HG03565 (cell line): ENCODE measurements at regions not wholly inside any gene's neighbourhood (a gene's known extent, or its start where the extent isn't known, plus 50 kb on each side); places are given as distances from the start of the nearest gene placed in this dataset.
"Not testable (repeated sequence)": the region's sequence is repeated elsewhere in the genome, so short reads cannot be mapped to it uniquely, and the experiment has no call there.

Experiments used
- ATAC-seq: cut with Tn5 transposase; IDR thresholded peaks from one replicate; pipeline ENCODE4 v1.9.1; 2021; ENCODE audit warnings: mild to moderate bottlenecking, moderate library complexity; ENCODE audit not compliant: unreplicated experiment

DNA sequence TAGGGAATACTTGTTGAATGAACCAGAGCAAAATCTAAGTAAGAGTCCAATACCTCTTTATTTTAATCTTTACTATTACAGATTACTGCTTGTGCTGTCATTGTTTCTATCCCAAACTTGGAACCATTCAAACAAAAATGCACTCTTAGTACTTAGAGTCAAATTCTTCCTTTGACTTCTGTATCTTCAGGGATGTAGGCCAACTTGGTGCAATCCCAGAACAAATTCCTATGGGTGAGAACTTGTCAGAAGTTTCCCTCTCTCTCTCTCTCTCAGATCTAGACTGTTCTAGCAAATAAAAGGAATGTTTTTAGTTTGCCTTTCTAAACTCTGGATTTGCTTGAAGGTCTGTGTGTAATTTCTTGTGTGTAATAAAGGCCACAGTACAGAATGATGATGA is 329.0 kb upstream of the TMTC4 start:
- no peak for ATAC-seq

DNA sequence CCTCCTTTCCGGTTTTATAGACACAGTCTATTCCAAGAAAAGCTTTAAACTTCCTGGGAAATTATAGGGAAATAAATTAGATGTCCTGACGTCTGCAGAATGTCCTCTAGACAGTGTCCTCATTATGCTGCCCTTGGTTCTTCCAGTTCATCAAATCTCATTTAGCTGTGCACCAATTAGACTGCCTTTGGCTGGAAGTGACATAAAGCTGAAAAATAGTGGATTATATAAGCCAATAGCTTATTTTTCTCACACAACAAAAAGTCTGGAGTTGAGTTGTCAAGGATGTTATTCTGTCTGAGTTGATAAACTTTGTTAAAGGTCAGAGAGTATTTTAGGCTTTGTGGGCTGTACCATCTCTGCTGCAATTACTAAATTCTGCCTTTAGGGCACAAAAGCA is 314.8 kb upstream of the TMTC4 start:
- no peak for ATAC-seq

DNA sequence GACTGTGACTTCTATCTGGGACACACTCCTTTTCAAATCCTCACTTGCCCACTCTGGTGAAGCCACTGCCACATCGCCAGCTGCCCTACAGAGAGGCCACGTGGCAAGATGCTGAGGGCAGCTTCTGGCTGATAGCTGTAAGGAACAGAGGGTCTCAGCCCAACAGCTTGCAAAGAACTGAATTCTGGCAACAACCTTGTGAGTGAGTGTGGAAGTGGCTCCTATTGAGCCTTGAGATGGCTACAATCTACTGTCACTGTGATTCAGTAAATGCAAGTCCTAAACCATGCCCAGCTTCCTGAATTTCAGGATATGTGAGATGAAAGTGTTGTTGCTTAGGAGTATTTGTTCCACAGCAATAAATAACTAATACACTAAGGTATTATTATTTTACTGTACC is 314.3 kb upstream of the TMTC4 start:
- no peak for ATAC-seq

DNA sequence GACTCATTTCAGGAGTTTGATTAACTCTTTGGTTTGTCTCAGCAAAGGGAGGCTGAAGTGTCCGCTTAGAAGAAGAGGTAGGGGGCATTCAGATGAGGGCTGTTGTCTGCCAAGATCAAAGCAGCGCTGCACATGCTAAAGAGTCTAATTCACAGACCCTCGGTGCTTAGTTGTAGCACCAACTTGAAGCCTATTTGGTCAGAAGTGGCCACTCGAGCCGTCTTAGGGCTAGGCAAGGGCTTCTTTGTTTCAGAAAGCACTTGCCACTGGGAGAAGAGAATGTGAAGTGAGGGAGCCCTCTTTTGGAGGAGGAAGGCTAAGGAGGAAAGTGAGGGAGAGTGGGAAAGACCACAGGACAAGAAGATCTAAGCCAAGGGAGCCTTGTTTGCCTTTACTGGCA is 313.4 kb upstream of the TMTC4 start:
- ATAC-seq: no peak

DNA sequence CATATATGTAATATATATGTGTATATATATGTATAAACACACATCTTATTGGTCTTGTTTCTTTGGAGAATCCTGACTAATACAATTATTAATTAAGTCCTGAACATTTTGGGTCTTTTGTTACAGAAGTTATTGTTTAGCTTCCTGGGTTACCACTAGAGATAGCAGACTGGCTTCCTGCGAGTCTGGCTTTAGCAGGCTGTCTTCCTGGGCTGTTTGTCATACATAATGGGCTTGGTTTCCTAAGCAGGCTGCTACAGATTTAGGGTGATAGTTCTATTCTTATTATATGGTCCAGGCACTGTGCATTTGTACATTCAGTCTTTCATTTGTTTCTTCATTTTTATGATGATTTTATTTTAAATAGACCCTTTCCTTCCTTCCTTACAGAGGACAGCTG is 312.0 kb upstream of the TMTC4 start:
- ATAC-seq: no peak

DNA sequence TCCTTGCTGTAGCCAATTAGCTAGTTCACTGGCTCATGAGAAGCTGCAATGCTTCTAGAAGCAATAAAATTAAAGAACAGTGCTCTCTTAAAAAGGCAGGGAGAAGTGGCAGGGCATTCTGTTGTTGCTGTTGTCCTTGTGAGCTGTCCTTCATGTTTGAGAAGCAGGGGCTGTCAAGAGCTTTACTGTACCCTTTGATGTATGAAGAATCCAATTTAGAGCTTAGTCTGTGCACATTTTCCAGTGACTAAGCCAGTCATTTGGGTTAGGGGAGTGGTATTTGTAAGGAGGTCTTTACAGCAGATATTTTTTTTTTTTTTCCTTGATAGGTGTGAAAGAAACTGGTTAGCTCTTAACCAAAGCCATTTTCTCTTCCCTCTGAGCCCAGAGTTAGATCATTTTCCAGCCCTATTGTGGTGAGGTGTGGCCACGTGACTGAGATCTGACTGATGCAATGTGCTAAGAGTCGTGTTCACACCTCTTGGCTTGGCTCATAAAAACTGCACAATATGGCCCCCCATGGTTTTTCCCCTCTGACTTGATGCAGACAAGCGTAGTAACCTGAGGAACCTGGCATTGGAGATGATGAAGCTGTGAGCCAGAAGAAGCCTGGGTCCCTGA is 309.6 kb upstream of the TMTC4 start:
- no peak for ATAC-seq

DNA sequence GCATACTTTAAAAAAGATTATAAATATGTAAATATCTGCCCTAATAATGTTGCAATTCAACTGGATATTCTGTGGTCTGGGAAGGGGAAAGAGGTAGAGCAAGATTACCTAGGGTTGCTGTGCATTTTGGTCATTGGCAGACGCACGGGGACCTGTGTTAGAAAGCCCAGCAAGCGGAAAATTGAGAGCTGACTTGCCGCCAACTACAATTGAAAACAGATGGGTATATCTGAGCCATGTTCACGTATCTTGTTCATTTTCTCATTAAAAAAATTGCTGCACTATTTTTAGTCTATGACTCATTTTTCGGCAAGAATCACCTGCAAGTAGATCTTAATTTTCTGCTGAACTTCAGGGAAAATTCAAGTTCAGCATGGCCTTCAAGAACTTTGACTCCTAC is 308.5 kb upstream of the TMTC4 start:
- no peak for ATAC-seq

DNA sequence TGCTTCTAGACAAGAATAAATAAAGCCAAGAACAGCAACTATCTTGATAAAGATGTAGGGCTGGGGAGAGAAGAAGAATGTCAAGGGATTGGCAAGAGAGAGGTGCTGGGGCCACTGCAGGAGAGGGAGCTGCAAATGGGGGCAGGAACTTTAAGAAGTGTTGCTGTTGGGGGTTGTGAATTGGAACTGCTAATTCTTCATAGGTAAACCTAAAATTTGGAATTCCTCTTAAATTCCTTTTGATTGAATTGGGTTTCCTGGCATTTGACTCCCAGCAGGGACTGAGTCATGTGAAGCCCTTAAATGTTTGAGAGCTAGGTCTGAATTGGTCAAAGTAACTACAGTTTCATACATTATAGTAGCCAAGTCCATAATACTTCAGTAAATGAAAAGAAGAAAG is 305.6 kb upstream of the TMTC4 start:
- ATAC-seq: no peak

DNA sequence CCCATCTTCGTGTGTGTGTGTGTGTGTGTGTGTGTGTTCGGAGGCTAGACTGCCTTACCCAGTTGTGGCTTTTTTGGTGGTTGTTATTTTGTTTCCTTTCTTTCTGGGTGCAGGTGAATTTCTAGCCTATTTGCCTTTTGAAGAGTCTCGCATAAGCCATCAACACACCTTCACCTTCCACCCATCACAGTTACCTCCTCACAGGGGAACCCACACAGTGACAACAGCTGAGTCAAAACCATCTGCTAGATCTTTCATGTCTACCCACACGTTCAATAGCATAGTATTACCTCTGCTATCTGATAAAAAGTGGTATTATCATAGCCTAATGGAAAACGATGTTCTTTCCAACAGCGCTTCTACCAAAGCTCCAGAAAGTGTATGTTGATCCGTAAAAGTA is 303.2 kb upstream of the TMTC4 start:
- ATAC-seq: no peak

DNA sequence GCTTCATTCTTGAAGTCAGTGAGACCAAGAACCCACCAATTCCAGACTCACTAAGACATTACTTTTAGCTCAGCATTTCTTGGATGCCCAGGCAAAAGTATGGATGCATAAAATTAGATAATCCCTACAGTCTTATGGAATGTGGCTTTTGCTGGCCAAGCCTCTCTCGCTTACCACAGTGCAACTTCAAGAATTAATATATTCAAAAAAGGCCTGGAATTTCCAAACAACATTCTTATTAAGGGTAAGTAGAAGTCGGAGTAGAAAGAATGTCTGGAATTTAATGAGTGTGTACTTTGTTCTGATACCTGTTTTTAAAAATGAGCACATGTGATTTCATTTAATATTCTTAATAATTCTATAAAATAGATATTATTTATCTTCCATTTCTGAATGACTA is 302.4 kb upstream of the TMTC4 start:
- ATAC-seq: no peak

DNA sequence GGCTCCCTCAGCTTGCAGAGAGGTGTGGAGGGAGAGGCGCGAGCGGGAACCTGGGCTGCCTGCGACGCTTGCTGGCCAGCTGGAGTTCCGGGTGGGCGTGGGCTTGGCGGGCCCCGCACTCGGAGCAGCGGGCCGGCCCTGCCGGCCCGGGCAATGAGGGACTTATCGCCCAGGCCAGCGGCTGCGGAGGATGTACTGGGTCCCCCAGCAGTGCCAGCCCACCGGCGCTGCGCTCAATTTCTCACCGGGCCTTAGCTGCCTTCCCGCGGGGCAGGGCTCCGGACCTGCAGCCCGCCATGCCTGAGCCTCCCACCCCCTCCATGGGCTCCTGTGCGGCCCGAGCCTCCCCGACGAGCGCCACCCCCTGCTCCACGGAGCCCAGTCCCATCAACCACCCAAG is 301.1 kb upstream of the TMTC4 start:
- ATAC-seq: not testable (repeated sequence)

DNA sequence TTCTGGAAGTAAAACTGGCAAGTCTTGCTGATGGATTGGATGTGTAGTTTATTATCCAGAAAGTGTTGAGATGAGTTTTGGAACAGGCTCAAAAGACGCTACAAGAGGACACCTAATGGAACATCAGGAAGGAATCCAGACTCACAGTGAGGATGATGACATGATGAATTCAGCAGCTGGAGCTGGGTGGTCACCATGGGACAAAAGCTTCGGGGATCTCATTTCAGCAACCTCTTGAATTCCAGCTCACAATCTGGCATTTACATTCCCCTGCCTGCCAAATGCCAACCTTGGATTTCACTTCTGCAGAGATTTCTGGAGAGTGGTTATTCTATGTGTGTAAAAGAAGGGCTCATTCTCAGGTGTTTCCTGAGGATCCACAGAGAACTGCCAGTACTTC is 288.0 kb upstream of the TMTC4 start:
- no peak for ATAC-seq

DNA sequence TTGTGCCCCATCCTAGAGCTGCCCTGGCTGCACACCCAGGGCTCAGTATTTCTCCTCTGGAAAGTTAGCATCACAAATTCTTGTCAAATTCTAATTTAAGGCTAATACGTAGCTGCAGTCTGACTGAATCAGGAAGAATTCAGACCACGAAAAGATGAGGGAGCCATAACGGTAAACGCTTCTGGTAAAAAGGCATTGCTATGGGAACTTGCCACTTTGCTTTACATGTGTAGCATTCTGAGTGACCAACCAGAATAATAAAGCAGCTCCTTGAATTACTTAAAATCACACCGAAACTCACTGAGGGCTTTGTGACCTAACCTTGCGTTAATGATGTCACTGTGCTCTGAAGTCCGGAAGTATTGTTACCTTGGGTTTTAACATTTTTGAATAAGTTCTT is 286.6 kb upstream of the TMTC4 start:
- ATAC-seq: no peak

DNA sequence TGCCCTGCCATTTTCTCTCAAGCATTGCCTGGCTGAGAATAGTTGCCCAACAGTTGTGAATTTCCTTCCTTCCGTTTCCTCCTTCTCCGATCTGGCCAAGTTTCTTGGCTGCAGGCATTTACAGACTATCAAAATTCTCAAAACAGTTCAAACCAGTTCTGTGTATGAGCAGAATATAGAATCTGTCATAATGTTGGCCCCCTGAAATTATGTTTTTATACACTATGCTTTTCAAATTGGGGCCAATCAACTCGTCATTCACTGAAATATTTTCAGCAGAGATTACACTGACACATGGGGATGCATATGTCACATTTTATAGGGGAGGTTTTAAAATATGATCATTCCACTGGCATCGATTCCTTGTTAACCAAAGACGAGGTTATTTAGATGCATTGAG is 284.2 kb upstream of the TMTC4 start:
- ATAC-seq: no peak

DNA sequence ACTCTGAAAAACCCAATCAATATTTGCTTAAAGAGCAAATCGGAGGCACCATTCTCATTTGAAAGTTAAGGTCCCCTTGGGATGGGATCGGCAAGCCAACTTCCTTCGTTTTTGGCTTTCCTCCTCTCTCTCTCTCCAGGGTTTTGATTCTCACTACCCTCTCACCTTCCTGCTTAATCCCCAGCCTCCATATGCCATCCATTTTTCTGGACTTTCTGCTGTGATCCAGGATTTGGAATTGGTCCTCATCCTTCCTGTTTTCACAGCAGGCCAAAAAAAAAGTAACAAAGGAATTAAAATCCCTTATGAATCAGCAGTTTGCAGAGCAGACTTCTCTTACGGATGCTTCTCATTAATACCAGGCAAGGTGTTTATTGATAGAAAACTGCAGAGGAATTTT is 283.1 kb upstream of the TMTC4 start:
- no peak for ATAC-seq

DNA sequence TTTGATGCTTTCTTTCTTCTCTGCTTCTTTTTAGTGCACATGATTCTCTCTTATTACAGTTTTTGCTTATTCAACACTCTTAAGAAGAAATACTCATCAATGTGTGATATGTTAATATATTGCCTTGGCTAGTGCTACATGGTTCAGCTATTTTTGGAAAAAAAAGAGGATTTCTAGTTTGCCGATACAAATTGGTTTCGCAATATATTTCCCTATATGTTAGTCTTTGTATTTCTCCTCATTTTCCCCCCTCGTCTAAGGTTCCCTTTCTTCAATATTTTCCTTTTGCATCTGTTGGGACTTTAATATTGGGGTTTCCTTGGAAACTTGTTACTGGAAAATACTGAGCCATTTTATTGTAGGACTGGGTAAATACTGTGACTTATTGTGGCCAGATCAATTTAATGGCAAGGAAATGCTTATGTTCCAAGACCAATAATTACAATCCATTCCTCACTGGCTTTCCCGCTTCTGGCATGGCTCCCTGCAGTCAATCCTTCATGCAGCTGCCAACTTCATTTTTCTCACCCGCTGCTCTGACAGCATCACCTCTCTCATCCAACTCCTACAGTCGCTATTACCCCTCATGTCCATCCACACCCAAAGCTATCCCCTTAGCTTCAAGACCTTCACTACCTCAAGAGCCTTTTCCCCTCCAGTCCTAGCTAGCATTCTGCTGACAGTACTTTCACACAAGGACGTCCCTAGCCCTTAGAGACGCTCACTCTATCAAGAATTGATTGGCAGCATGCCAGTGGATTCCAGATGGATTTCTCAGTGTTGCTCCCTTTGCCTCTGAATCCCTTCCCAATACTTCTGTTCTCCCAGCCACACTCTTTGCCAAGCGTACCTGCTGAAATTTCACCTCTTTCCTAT is 280.1 kb upstream of the TMTC4 start:
- no peak for ATAC-seq

DNA sequence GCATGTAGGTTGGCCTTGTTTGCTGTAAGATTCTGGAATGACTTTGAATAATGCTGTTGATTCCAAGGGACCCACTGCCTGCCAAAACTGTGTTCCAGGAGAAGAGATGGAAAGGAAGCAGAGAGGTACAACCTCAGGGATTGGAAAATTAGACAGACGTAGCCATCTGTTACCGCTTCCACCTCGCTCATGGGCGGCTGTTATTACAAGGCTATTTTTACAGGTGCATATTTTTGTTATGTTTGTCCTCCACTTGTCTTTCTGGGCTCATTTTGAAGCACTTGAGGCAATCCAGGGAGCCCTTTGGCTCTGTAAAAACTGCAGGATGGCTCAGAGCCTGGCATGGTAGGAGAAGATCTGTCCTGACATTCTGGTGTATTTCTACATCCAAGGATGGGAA is 276.4 kb upstream of the TMTC4 start:
- no peak for ATAC-seq

DNA sequence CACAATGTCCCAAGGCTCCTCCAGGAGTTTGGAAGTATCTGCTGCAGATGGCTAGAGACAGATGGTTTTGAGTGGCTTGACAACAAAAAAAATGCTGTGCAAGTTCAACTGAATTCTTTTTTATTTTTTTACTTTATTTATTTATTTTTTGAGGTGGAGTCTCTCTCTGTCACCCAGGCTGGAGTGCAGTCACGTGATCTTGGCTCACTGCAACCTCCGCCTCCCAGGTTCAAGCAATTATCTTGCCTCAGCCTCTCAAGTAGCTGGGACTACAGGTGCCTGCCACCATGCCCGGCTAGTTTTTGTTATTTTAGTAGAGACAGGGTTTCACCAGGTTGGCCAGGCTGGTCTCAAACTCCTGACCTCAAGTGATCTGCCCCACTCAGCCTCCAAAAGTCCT is 274.3 kb upstream of the TMTC4 start:
- not testable (repeated sequence) for ATAC-seq

DNA sequence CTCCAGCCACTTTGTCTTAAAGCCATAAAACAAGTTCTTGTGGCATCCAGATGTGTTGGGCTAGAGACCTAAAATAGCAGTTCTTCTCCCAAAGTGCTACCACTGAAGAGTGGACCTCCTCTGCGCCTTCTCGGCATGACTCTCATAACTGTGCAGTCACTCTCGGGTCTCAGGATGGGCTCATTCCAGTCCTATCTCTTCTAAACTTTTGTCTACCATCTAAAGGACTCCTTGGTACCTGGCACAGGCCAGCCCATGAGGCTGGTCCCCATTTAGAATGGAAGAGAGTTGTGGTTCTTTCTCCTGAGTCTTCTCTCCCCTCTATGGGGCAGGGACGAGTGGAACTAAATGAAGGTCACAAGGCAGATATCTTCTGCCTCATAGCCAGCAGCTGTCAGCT is 272.0 kb upstream of the TMTC4 start:
- no peak for ATAC-seq

DNA sequence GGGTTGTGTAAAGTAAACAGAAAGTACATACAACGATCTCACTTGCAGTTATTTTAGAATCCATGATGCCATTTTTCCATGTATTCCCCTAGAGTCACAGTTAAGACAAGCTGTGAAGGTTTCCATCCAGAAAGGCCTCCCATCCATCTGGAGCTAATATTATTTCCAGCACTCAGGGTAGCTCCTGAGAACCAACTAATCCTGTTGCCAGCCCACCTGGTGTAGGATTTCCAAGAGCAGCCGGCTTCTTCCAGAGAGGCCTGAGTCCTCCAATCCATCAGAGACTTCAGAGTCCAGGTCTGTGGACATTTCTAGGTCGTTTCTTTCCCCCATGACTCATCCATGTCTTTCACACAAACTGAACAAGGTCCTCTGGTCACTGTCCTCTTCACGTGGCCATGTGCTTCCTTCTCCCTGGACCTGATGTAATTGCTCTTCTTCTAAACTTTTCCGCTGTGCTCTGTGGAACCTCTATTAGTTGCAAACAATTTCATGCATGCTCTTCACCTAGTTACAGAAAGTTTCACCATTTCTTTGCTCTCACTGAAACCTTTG is 270.3 kb upstream of the TMTC4 start:
- no peak for ATAC-seq

DNA sequence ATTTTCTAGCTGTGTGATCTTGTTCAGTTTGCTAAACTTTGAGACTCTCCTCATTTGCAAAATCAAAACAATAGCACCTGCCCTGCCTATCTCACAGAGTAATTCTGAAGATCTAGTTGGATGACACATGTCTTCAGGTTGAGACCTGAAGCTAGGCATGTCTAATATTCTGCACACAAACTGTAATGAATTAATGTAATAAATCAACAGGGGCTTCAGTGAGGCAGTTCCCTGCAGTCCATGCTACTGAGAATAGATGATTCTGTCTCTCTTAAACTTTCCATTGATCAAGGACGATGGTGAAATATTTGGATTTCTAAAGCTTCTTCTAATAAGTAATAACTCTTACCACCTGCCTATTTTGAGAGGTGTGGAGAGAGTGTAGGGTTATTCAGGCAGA is 268.1 kb upstream of the TMTC4 start:
- no peak for ATAC-seq
